Right lobe of liver (tissue), 4 donors: ENCODE measurements at regions not wholly inside any gene's neighbourhood (a gene's known extent, or its start where the extent isn't known, plus 50 kb on each side); places are given as distances from the start of the nearest gene placed in this dataset.
"Not testable (repeated sequence)": the region's sequence is repeated elsewhere in the genome, so short reads cannot be mapped to it uniquely, and the experiment has no call there.

ENCODE experiments used
- CTCF ChIP-seq, 4 donors: fragments of 200-600 bp in 3 of 4; fragments of 450-650 bp in 1 of 4; IDR thresholded peaks; one replicate each; pipeline versions ENCODE4 v1.5.1 to v1.8.0; 2016 to 2022; ENCODE audit warnings: antibody characterized with exemption in 4 of 4, mild to moderate bottlenecking in 2 of 4
- POLR2A ChIP-seq: fragments of 450-650 bp; IDR thresholded peaks from one replicate; pipeline ENCODE4 v1.6.1; 2017; ENCODE audit warnings: antibody characterized with exemption, mild to moderate bottlenecking
- donor health status: DM: no; HTN: no; CAD: no.
- donor health status: DM: no; HTN: no; CAD: no.
- donor health status: DM: no; HTN: yes; CAD: no.

GRCh38 chr15:39523968-39524367 is 56.9 kb upstream of the THBS1 start:
- TF ChIP-seq POLR2A; CTCF (IDR thresholded peaks at IDR 0.05): not testable (repeated sequence)
